Aorta (tissue), 5 donors: ENCODE measurements at regions not wholly inside any gene's neighbourhood (a gene's known extent, or its start where the extent isn't known, plus 50 kb on each side); places are given as distances from the start of the nearest gene placed in this dataset.
"Not testable (repeated sequence)": the region's sequence is repeated elsewhere in the genome, so short reads cannot be mapped to it uniquely, and the experiment has no call there.

Experiments used
- ATAC-seq: fragments of 200-7000 bp; cut with Tn5 transposase; one replicate; pipeline ENCODE4 v1.9.1; 2022; ENCODE audit warnings: moderate library complexity; ENCODE audit not compliant: low FRiP score
- DNase-seq, 2 donors: peaks; one replicate each; pipeline ENCODE4 v3.0.0-alpha.2; 2020
- H3K27ac ChIP-seq, 2 donors: one replicate each; pipeline ENCODE4 v1.5.1; 2013; ENCODE audit warnings: low read length in 2 of 2, mild to moderate bottlenecking in 2 of 2, moderate library complexity in 2 of 2, control low read depth in 1 of 2, inconsistent platforms in 1 of 2, low read depth in 1 of 2
- H3K27me3 ChIP-seq, 2 donors: one replicate each; pipeline ENCODE4 v1.6.1; 2013; ENCODE audit warnings: control low read depth in 1 of 2, low read length in 1 of 2, mild to moderate bottlenecking in 1 of 2, moderate library complexity in 1 of 2; ENCODE audit not compliant: insufficient read depth in 2 of 2, control insufficient read depth in 1 of 2
- H3K36me3 ChIP-seq, 2 donors: one replicate each; pipeline ENCODE4 v1.6.1; 2013; ENCODE audit warnings: control low read depth in 1 of 2, low read length in 1 of 2, mild to moderate bottlenecking in 1 of 2; ENCODE audit not compliant: insufficient read depth in 2 of 2, control insufficient read depth in 1 of 2
- H3K4me1 ChIP-seq, 2 donors: one replicate each; pipeline ENCODE4 v1.6.1; 2013; ENCODE audit warnings: low read length in 2 of 2, control low read depth in 1 of 2, mild to moderate bottlenecking in 1 of 2, moderate library complexity in 1 of 2; ENCODE audit not compliant: insufficient read depth in 2 of 2, control insufficient read depth in 1 of 2
- H3K4me3 ChIP-seq, 2 donors: one replicate each; pipeline ENCODE4 v1.5.1; 2013; ENCODE audit warnings: low read length in 2 of 2, control low read depth in 1 of 2, mild to moderate bottlenecking in 1 of 2
- H3K9me3 ChIP-seq: one replicate; pipeline ENCODE4 v1.6.1; 2013; ENCODE audit warnings: mild to moderate bottlenecking, low read length; ENCODE audit not compliant: control insufficient read depth
- WGBS, 2 donors: extraction: QIAGEN DNeasy Blood & Tissue Kit; methylation state at CpG; one replicate each; pipeline ENCODE4 v1.1.7; 2013; 5-methylcytosine and 5-hydroxymethylcytosine counted together
- intact Hi-C, 2 donors: fragments of 100-400 bp; cut with DNase I; formaldehyde crosslinking; loops; one replicate each; pipeline versions ENCODE4 v1.14.2 to v1.15.0; 2022
- donor health status: healthy with polysubstance abuse.
- donor health status: Bipolar disorder and iron deficiency.
- donor health status: DM: no; HTN: no; CAD: no.
- donor health status: DM: no; HTN: no; CAD: no.
- donor health status: DM: yes; HTN: yes; CAD: no.

GRCh38 chr5:155700333-155700732, 626.6 kb upstream of the SGCD start:
- no peak overlapping the region for H3K27ac ChIP-seq
- H3K4me1 ChIP-seq, result no peaks in the 10 kb centered on the region
- no peak for DNase-seq
- no peak overlapping the region for H3K4me3 ChIP-seq
- H3K36me3 ChIP-seq, result no peaks in the 10 kb centered on the region
- no peak for ATAC-seq
- peaks cover 4% of the 10 kb centered on the region for H3K9me3 ChIP-seq
- intact Hi-C loops, result no loop called here
- peaks cover 0 to 2% of the 10 kb centered on the region in 2 donors for H3K27me3 ChIP-seq
- 49 to 53% methylated on average over 3 of the region's 3 CpGs for WGBS, 2 donors

DNA sequence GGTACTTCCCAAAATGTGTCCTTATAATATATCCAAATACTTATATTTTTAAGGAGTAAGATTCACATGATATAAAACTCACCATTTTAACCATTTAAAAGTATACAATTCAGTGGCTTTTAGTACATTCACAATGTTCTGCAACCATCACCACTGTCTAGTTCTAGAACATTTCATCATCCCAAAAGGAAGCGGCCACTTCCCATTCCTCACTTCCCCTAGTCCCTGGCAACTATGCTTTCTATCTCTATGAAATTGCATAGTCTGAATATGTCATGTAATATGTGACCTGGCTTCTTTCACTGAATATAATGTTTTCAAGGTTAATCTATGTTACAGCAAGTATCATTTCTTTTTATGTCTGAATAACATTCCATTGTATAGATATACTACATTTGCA, 615.1 kb upstream of the SGCD start:
- Histone ChIP-seq H3K4me1 (no peaks in the 10 kb centered on the region), H3K36me3 (no peaks in the 10 kb centered on the region), H3K27ac (no peak overlapping the region), H3K4me3 (no peak overlapping the region), H3K27me3 (no peaks in the 10 kb centered on the region), H3K9me3 (no peaks in the 10 kb centered on the region)
- intact Hi-C loops, result no loop called here
- no peak for DNase-seq
- no peak for ATAC-seq
- WGBS, 2 donors, result 87 to 89% methylated on average over 1 of the region's 1 CpG

DNA sequence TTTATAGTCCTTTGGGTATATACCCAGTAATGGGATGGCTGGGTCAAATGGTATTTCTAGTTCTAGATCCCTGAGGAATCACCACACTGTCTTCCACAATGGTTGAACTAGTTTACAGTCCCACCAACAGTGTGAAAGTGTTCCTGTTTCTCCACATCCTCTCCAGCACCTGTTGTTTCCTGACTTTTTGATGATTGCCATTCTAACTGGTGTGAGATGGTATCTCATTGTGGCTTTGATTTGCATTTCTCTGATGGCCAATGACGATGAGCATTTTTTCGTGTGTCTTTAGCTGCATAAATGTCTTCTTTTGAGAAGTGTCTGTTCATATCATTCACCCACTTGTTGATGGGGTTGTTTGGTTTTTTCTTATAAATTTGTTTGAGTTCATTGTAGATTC, 612.5 kb upstream of the SGCD start:
- WGBS, 2 donors, result 59 to 60% methylated on average over 2 of the region's 2 CpGs
- H3K9me3 ChIP-seq, H3K27ac ChIP-seq, ATAC-seq, H3K4me1 ChIP-seq, H3K27me3 ChIP-seq, DNase-seq, intact Hi-C loops, H3K4me3 ChIP-seq, H3K36me3 ChIP-seq: not testable (repeated sequence)

DNA sequence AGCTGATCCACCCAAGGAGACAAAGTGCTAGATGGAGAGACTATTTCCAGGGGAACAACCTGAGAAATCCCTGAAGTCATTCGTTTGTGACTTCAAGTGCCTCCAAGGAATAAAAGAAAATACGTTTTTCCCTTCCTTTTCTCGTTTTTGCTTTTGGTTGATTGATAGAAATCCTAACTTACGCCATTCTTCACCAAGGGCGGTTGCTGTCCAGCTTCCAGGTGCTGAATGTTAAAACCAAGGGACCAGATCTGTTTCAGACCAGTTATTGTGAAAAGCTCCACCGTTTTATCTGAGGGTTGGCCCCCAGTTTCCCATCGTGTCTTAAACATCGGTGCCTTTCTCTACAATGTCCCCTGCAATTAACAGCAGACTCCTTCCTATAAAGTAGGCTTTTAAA, 600.7 kb upstream of the SGCD start:
- H3K4me1 ChIP-seq, result no peaks in the 10 kb centered on the region
- H3K9me3 ChIP-seq, result peaks cover 2% of the 10 kb centered on the region
- WGBS, 2 donors, result 4 to 6% methylated on average over 8 of the region's 8 CpGs
- no peak overlapping the region for H3K27ac ChIP-seq
- DNase-seq (no peak), ATAC-seq (no peak)
- no peaks in the 10 kb centered on the region for H3K36me3 ChIP-seq
- H3K4me3 ChIP-seq, result no peak overlapping the region
- intact Hi-C loops, result no loop called here
- H3K27me3 ChIP-seq, result no peaks in the 10 kb centered on the region

DNA sequence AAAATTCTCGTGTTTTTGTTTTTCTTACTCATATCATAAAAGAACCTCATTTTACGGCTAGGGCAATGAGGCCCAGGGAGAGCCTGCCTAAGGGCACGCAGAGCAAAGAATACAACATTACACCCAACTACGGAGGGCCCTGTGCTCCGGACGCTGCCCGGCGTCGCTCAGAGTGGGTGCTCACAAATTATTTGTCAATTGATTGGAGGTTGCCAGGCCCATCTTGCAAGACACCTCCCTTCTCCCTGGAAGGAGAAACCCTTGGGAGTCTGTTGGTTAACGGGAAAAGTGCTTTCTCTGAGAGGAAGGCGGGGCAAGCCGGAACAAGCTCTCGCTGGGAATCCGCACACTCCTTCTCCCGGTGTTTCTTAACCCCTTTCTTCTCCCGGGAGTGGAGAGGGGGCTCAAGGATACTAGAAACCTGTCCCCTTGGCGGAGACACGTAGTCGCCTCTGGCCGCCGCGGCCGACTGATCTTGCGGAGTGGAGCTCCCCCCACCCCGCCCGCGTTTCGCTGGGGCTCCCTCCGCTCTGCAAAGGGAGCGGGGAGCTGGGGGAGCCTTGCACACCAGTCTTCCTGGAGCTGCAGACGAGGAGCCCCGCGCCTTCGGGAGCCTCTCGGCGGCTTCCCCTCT, 599.3 kb upstream of the SGCD start:
- no peak for ATAC-seq
- H3K4me1 ChIP-seq, result no peaks in the 10 kb centered on the region
- no peaks in the 10 kb centered on the region for H3K27me3 ChIP-seq
- WGBS, 2 donors, result 3% methylated on average over 29 to 36 of the region's 36 CpGs
- intact Hi-C loops, result no loop called here
- no peak overlapping the region for H3K27ac ChIP-seq
- H3K36me3 ChIP-seq, result no peaks in the 10 kb centered on the region
- H3K9me3 ChIP-seq, result peaks cover 2% of the 10 kb centered on the region
- H3K4me3 ChIP-seq, result peak overlapping the region; percentile 16 to 24
- peak in 1 of 2 donors; percentile 38 for DNase-seq

- intact Hi-C loops, result no loop called here
- no peak overlapping the region for H3K27ac ChIP-seq
- no peaks in the 10 kb centered on the region for H3K27me3 ChIP-seq
- H3K36me3 ChIP-seq, result no peaks in the 10 kb centered on the region
- DNase-seq (peak; percentile 59 to 82), ATAC-seq (peak; percentile 74)
- H3K4me3 ChIP-seq, result peak overlapping the region; percentile 16 to 24
- 1% methylated on average over 55 to 83 of the region's 83 CpGs for WGBS, 2 donors
- no peaks in the 10 kb centered on the region for H3K4me1 ChIP-seq
- peaks cover 2% of the 10 kb centered on the region for H3K9me3 ChIP-seq
Measured at GRCh38 chr5:155728146-155728856, 598.7 kb upstream of the SGCD start.

- Histone ChIP-seq H3K27ac (no peak overlapping the region), H3K4me1 (no peaks in the 10 kb centered on the region), H3K9me3 (peaks cover 2% of the 10 kb centered on the region), H3K27me3 (no peaks in the 10 kb centered on the region), H3K36me3 (no peaks in the 10 kb centered on the region), H3K4me3 (peak overlapping the region in 1 of 2 donors; percentile 24)
- intact Hi-C loops, result no loop called here
- peak in 1 of 2 donors; percentile 64 for DNase-seq
- WGBS, 2 donors, result 2% methylated on average over 46 to 54 of the region's 54 CpGs
- ATAC-seq, result peak; percentile 49
Measured at GRCh38 chr5:155728857-155729683, 597.9 kb upstream of the SGCD start.

GRCh38 chr5:155729684-155730059, 597.3 kb upstream of the SGCD start:
- Histone ChIP-seq H3K27me3 (no peaks in the 10 kb centered on the region), H3K4me1 (no peaks in the 10 kb centered on the region), H3K9me3 (peaks cover 4% of the 10 kb centered on the region), H3K36me3 (no peaks in the 10 kb centered on the region), H3K4me3 (no peak overlapping the region), H3K27ac (no peak overlapping the region)
- ATAC-seq (no peak), DNase-seq (peak in 1 of 2 donors; percentile 73)
- 1% methylated on average over 13 of the region's 13 CpGs for whole genome bisulfite sequencing, 2 donors
- intact Hi-C loops, result no loop called here
